ENCODE measurements at regions not wholly inside any gene's neighbourhood (a gene's known extent, or its start where the extent isn't known, plus 50 kb on each side); places are given as distances from the start of the nearest gene placed in this dataset.

GRCh38 chr14:100381395-100382105 lies 58.4 kb downstream of the SLC25A47 start:
- DNase-seq (ENCODE audit: low spot score) = no peak
- intact Hi-C loops (cut with DNase I) = loop anchor here (5.0 kb wide), 1 partner anchor 271 kb away; no protein-coding TSS in a partner anchor
- no peak for ATAC-seq

- no peak for DNase-seq (ENCODE audit: low spot score)
- no peak for ATAC-seq
- intact Hi-C loops (cut with DNase I) = loop anchor here (5.0 kb wide), 1 partner anchor 270 kb away; no protein-coding TSS in a partner anchor
Measured at GRCh38 chr14:100382106-100382455, 58.9 kb downstream of the SLC25A47 start.

GRCh38 chr14:100383727-100384158 lies 60.6 kb downstream of the SLC25A47 start:
- ATAC-seq (peak; percentile 66), DNase-seq (ENCODE audit: low spot score) (peak; percentile 80)
- intact Hi-C loops (cut with DNase I) = loop anchor here (5.0 kb wide), 1 partner anchor 269 kb away; no protein-coding TSS in a partner anchor

GRCh38 chr14:100384277-100384676 lies 61.1 kb downstream of the SLC25A47 start:
- DNase-seq (ENCODE audit: low spot score) = no peak
- no peak for ATAC-seq
- intact Hi-C loops (cut with DNase I) = loop anchor here (5.0 kb wide), 1 partner anchor 268 kb away; no protein-coding TSS in a partner anchor

GRCh38 chr14:100384819-100385813 lies 62.0 kb downstream of the SLC25A47 start:
- peak; percentile 68 for ATAC-seq
- intact Hi-C loops (cut with DNase I) = loop anchor here (5.0 kb wide), 1 partner anchor 267 kb away; no protein-coding TSS in a partner anchor
- DNase-seq (ENCODE audit: low spot score) = no peak

- intact Hi-C loops (cut with DNase I) = no loop called here
- DNase-seq (ENCODE audit: low spot score) (no peak), ATAC-seq (no peak)
Measured at GRCh38 chr14:100386121-100386520, 63.0 kb downstream of the SLC25A47 start.

GRCh38 chr14:100386846-100387245 lies 63.7 kb downstream of the SLC25A47 start:
- no peak for DNase-seq (ENCODE audit: low spot score)
- intact Hi-C loops (cut with DNase I) = no loop called here
- ATAC-seq = no peak

GRCh38 chr14:100387450-100387849 lies 64.3 kb downstream of the SLC25A47 start:
- ATAC-seq = no peak
- no peak for DNase-seq (ENCODE audit: low spot score)
- intact Hi-C loops (cut with DNase I) = no loop called here

- ATAC-seq (no peak), DNase-seq (ENCODE audit: low spot score) (no peak)
- intact Hi-C loops (cut with DNase I) = no loop called here
Measured at GRCh38 chr14:100388103-100389054, 65.2 kb downstream of the SLC25A47 start.

- intact Hi-C loops (cut with DNase I) = loop anchor here (10.0 kb wide), 1 partner anchor 1245 kb away; no protein-coding TSS in a partner anchor
- ATAC-seq (no peak), DNase-seq (ENCODE audit: low spot score) (no peak)
Measured at GRCh38 chr14:100389497-100390104, 66.5 kb downstream of the SLC25A47 start.

GRCh38 chr14:100391173-100391572 lies 68.0 kb downstream of the SLC25A47 start:
- no peak for DNase-seq (ENCODE audit: low spot score)
- no peak for ATAC-seq
- intact Hi-C loops (cut with DNase I) = loop anchor here (10.0 kb wide), 1 partner anchor 1244 kb away; no protein-coding TSS in a partner anchor

- no peak for DNase-seq (ENCODE audit: low spot score)
- intact Hi-C loops (cut with DNase I) = loop anchor here (10.0 kb wide), 1 partner anchor 1243 kb away; no protein-coding TSS in a partner anchor
- no peak for ATAC-seq
Measured at GRCh38 chr14:100391724-100392123, 68.6 kb downstream of the SLC25A47 start.

- intact Hi-C loops (cut with DNase I) = loop anchor here (10.0 kb wide), 1 partner anchor 1242 kb away; no protein-coding TSS in a partner anchor
- DNase-seq (ENCODE audit: low spot score) = no peak
- peak; percentile 61 for ATAC-seq
Measured at GRCh38 chr14:100392356-100392755, 69.2 kb downstream of the SLC25A47 start.

GRCh38 chr14:100393362-100393761 lies 70.2 kb downstream of the SLC25A47 start:
- ATAC-seq = no peak
- intact Hi-C loops (cut with DNase I) = loop anchor here (10.0 kb wide), 1 partner anchor 1241 kb away; no protein-coding TSS in a partner anchor

GRCh38 chr14:100393906-100394732 lies 71.0 kb downstream of the SLC25A47 start:
- no peak for ATAC-seq
- DNase-seq (ENCODE audit: low spot score) = no peak
- intact Hi-C loops (cut with DNase I) = loop anchor here (10.0 kb wide), 1 partner anchor 1241 kb away; no protein-coding TSS in a partner anchor

More at GRCh38 chr14:100393362-100393761, 70.2 kb downstream of the SLC25A47 start:
- DNase-seq (ENCODE audit: low spot score) = no peak

- ATAC-seq = no peak
- no peak for DNase-seq (ENCODE audit: low spot score)
- intact Hi-C loops (cut with DNase I) = loop anchor here (10.0 kb wide), 1 partner anchor 1240 kb away; no protein-coding TSS in a partner anchor
Measured at GRCh38 chr14:100394886-100395672, 71.9 kb downstream of the SLC25A47 start.

Measured in sciatic nerve (tissue), 2 donors.